Fibroblast of pulmonary artery (primary cell): ENCODE measurements at regions not wholly inside any gene's neighbourhood (a gene's known extent, or its start where the extent isn't known, plus 50 kb on each side); places are given as distances from the start of the nearest gene placed in this dataset.

Source experiments
- DNase-seq: peaks from one replicate; pipeline ENCODE4 v3.0.0-alpha.2; 2010; ENCODE audit warnings: low read depth
- H3K4me3 ChIP-seq: replicated peaks from 2 replicates; pipeline ENCODE4 v1.5.1; 2011; ENCODE audit warnings: low read depth, mild to moderate bottlenecking, control low read depth, low read length, moderate library complexity
- TF ChIP-seq, protein P1 (sequence below): IDR thresholded peaks from 2 replicates; pipeline ENCODE4 v1.5.1; 2011; ENCODE audit warnings: mild to moderate bottlenecking, control low read depth, low read length, inconsistent platforms; ENCODE audit errors: missing control alignments

DNA sequence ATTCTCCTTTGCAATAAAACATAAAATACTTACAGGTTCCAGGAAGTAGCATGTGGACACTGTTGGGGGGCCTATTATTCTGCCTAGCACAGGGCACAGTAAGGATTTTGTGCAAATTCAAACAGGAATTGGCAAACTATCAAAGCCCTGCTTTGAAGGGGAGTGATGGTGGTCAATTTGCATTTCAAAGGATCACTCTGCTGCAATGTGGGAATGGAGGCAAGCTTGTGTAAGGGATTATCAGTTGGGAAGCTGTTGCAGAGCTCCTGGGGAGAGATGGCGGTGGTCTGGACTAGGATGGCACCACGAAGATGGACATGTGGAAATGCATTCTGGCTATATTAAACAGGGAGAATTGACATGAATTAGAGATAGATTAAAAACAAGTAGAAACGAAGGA is 990.7 kb upstream of the RBFOX1 start:
- DNase-seq, result no peak
- no peak overlapping the region for H3K4me3 ChIP-seq
- TF ChIP-seq, protein P1, sequence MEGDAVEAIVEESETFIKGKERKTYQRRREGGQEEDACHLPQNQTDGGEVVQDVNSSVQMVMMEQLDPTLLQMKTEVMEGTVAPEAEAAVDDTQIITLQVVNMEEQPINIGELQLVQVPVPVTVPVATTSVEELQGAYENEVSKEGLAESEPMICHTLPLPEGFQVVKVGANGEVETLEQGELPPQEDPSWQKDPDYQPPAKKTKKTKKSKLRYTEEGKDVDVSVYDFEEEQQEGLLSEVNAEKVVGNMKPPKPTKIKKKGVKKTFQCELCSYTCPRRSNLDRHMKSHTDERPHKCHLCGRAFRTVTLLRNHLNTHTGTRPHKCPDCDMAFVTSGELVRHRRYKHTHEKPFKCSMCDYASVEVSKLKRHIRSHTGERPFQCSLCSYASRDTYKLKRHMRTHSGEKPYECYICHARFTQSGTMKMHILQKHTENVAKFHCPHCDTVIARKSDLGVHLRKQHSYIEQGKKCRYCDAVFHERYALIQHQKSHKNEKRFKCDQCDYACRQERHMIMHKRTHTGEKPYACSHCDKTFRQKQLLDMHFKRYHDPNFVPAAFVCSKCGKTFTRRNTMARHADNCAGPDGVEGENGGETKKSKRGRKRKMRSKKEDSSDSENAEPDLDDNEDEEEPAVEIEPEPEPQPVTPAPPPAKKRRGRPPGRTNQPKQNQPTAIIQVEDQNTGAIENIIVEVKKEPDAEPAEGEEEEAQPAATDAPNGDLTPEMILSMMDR, result no peak

DNA sequence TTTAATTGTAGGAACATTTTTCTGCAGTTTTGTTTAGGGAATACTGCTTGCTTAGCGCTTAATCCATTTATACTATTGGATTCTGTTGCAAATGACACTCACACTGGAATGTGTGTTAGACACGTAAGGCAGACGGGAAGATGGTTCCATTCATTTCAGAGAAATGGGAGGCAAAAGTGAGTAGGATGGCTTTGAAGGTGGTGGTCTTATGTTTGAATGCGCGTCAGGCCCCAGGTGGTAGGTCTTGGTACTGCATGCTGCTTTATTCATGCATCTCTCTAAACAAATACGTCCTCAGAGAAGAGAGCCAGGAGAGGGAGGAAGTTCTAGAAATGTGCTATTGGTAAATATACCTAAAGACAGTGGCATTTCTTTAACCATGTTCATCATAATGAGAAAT is 997.6 kb upstream of the RBFOX1 start:
- H3K4me3 ChIP-seq, result no peak overlapping the region
- TF ChIP-seq, protein P1, result peak; percentile 51
- peak; percentile 3 for DNase-seq

DNA sequence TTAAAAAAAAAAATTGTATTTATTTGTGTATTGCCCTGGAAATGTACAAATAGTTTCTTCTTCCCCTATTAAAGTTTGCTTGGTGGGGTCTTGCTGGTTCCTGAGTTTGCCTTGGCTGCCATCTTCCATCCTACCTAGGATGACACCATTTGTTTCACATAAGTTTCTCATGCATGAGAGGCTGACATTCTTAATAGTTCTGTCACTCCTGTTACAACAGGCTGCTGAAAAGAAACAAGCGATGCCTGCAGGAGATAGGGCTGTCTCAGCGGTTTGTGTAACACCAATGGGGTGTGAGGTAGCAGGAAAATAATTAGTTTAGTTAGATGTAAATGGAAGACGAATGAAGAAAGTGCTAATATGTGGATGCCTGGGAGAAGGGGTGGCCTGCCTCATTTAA is 1000.9 kb upstream of the RBFOX1 start:
- TF ChIP-seq, protein P1, result no peak
- no peak for DNase-seq
- no peak overlapping the region for H3K4me3 ChIP-seq

DNA sequence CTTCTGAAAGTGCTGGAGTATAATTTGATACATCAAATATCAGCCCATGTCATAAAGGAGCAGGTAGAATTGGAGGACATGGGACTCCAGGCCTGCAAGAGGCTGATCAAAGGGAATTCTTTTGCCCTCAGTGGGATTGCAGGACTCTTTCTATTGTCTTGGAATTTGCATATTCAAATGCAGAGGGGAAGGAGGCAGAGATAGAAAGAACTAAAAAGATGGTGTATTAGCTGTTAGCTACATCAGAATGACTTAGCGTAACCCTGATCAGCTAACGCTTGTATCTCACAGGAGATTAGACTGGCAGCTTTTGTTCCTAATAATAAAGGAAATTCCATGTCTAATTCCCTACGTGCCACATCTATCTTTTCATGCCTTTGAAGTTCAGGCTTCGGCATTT is 1014.7 kb upstream of the RBFOX1 start:
- no peak for DNase-seq

DNA sequence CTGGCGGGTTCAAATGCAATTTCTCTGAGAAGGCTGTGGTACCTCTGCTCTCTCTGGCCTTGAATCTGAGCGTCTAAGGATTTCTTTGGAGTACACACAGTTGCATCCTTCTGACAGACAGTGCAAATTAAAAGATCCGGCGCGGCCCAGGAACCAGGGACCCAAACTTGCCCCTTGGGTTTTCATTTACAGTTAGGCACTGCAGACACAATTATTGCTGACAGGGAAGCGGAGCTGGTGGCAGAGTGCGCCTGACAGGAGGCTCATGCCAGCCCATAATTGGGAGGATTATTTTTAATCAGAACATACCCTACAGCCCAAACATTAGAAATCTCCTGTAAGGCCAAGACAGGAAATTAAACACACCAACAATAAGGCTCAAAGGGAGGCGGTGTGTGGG is 1023.4 kb upstream of the RBFOX1 start:
- no peak for DNase-seq
- TF ChIP-seq, protein P1, result no peak
- no peak overlapping the region for H3K4me3 ChIP-seq

More for the DNA sequence above, 1014.7 kb upstream of the RBFOX1 start:
- no peak overlapping the region for H3K4me3 ChIP-seq
- TF ChIP-seq, protein P1, result no peak

DNA sequence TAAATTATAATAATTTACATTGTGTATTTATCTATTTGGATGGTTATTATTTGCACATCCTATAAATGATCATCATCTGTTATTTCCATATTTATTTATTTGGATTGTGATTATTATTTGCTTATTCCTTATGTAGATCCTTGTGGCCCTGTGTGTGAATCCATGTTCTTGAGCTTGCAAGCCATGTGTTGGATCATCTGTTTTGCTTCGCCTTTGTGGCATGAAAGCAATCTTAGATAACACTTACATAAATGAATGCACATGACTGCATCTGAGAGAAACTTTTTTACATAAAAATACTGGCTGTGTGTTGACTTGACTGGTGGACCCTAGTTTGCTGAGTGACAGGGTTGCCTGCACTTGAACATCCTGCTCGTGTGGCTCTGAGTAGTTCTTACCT is 1024.5 kb upstream of the RBFOX1 start:
- TF ChIP-seq, protein P1, result no peak
- no peak for DNase-seq
- no peak overlapping the region for H3K4me3 ChIP-seq

DNA sequence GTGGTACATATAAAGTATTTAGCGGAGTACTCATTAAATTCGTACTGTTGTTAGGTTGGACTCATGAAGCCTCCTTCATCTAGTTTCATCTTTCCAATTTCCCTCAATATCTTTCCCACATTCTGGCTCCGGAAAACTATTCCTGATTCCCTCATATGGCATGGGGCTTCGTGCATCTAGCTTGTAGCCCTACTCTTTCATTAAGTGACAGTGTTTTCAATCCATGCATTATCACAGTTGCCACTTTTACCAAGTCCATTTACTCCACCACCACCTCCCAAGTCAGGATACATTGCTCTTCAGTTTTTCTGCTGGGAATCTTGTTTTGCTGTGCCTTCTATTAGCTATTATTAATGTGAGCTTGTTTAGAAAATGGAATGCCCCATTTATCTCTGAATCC is 1032.1 kb upstream of the RBFOX1 start:
- TF ChIP-seq, protein P1, result no peak
- no peak overlapping the region for H3K4me3 ChIP-seq
- DNase-seq, result no peak
